GM19452 (cell line): ENCODE measurements at regions not wholly inside any gene's neighbourhood (a gene's known extent, or its start where the extent isn't known, plus 50 kb on each side); places are given as distances from the start of the nearest gene placed in this dataset.

Experiments
- ATAC-seq: cut with Tn5 transposase; IDR thresholded peaks from one replicate; pipeline ENCODE4 v1.9.1; 2021; ENCODE audit not compliant: unreplicated experiment

- ATAC-seq: no peak
Measured at GRCh38 chr9:129289883-129290282, 111.8 kb upstream of the IER5L start.

GRCh38 chr9:129289131-129289731 lies 111.2 kb upstream of the IER5L start:
- no peak for ATAC-seq

GRCh38 chr9:129287619-129288305 lies 109.7 kb upstream of the IER5L start:
- no peak for ATAC-seq

- ATAC-seq: no peak
Measured at GRCh38 chr9:129285979-129286772, 108.1 kb upstream of the IER5L start.

GRCh38 chr9:129285382-129285781 lies 107.3 kb upstream of the IER5L start:
- ATAC-seq: no peak

- no peak for ATAC-seq
Measured at GRCh38 chr9:129284607-129285291, 106.7 kb upstream of the IER5L start.

- ATAC-seq: no peak
Measured at GRCh38 chr9:129283705-129284606, 105.9 kb upstream of the IER5L start.

- no peak for ATAC-seq
Measured at GRCh38 chr9:129283291-129283691, 105.2 kb upstream of the IER5L start.

GRCh38 chr9:129282731-129283211 lies 104.7 kb upstream of the IER5L start:
- ATAC-seq: no peak

- ATAC-seq: no peak
Measured at GRCh38 chr9:129282272-129282671, 104.2 kb upstream of the IER5L start.

- ATAC-seq: no peak
Measured at GRCh38 chr9:129281506-129282145, 103.6 kb upstream of the IER5L start.

GRCh38 chr9:129280623-129281271 lies 102.7 kb upstream of the IER5L start:
- ATAC-seq: no peak

GRCh38 chr9:129280236-129280622 lies 102.2 kb upstream of the IER5L start:
- ATAC-seq: no peak

- ATAC-seq: no peak
Measured at GRCh38 chr9:129278391-129279237, 100.6 kb upstream of the IER5L start.

GRCh38 chr9:129276486-129277230 lies 98.6 kb upstream of the IER5L start:
- ATAC-seq: no peak

GRCh38 chr9:129275626-129276247 lies 97.7 kb upstream of the IER5L start:
- ATAC-seq: no peak

GRCh38 chr9:129273941-129274684 lies 96.1 kb upstream of the IER5L start:
- ATAC-seq: no peak
